ENCODE measurements at regions not wholly inside any gene's neighbourhood (a gene's known extent, or its start where the extent isn't known, plus 50 kb on each side); places are given as distances from the start of the nearest gene placed in this dataset.

DNA sequence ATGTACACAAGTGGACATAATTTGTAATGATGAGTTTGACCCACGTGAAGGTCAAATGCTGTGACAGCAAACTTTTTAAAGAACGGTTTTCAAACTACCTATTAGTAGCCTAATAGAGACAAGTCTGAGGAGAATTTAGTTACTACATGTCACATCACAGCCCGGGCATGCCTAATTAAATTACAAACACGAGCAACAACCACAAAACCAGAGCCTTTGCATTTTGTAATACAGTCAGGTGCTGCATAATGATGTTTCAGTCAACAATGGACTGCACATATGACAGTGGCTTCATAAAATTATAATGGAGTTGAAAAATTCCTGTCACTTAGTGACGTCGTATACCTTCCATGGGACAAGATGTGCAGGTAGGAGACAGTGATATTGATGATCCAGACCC, 274.5 kb downstream of the DACT1 start:
- Histone ChIP-seq H3K27me3 (replicated peaks in 1 of 4; ENCODE audit: control insufficient read depth in 3 of 4, extremely low read depth in 1 of 4, insufficient read depth in 3 of 4, low read length in 3 of 4) (no peaks in the 10 kb centered on the region), H3K56ac (replicated peaks; ENCODE audit: insufficient read length, low read depth, low read length) (no peak overlapping the region), H3K36me3 (ENCODE audit: control insufficient read depth in 2 of 4, insufficient read depth in 4 of 4, low read length in 3 of 4) (no peaks in the 10 kb centered on the region), H3K14ac (ENCODE audit: insufficient read length) (no peak overlapping the region), H3K18ac (ENCODE audit: extremely low read depth, low read length) (no peak overlapping the region), H2BK15ac (ENCODE audit: low read length) (no peak overlapping the region), H3K4me3 (ENCODE audit: extremely low read depth in 1 of 4, insufficient read depth in 2 of 4, low read depth in 3 of 4, low read length in 4 of 4) (no peak overlapping the region), H4K20me1 (replicated peaks in 1 of 2; ENCODE audit: control insufficient read depth in 1 of 2, insufficient read depth in 2 of 2, low read length in 2 of 2) (no peaks in the 10 kb centered on the region), H3K79me2 (ENCODE audit: control insufficient read depth in 1 of 2, insufficient read depth in 2 of 2, low read length in 2 of 2) (no peaks in the 10 kb centered on the region), H3K9me3 (ENCODE audit: insufficient read depth in 2 of 2, low read depth in 1 of 2, low read length in 1 of 2) (no peaks in the 10 kb centered on the region), H4K8ac (ENCODE audit: extremely low read depth, insufficient read depth, low read length) (no peak overlapping the region), H2AK5ac (ENCODE audit: low read depth, low read length) (no peak overlapping the region), H2BK12ac (ENCODE audit: low read depth, low read length) (no peak overlapping the region), H3K23me2 (ENCODE audit: low read depth, low read length) (no peaks in the 10 kb centered on the region), H3K79me1 (ENCODE audit: low read depth, low read length) (no peaks in the 10 kb centered on the region), H4K5ac (ENCODE audit: insufficient read length, low read depth, low read length) (no peak overlapping the region), H3K4ac (replicated peaks; ENCODE audit: insufficient read length, low read depth, low read length) (no peak overlapping the region), H3K9ac (replicated peaks in 1 of 4; ENCODE audit: extremely low read depth in 1 of 4, low read depth in 3 of 4, low read length in 3 of 4) (no peak overlapping the region), H3K4me2 (ENCODE audit: insufficient read depth in 1 of 2, low read depth in 2 of 2, low read length in 2 of 2) (no peak overlapping the region), H2BK120ac (replicated peaks; ENCODE audit: low read depth, low read length) (no peak overlapping the region), H3K27ac (ENCODE audit: low read depth, low read length) (no peak overlapping the region), H2AFZ (ENCODE audit: low read length) (no peak overlapping the region), H2BK20ac (ENCODE audit: low read length) (no peak overlapping the region), H3K4me1 (replicated peaks in 1 of 4; ENCODE audit: control insufficient read depth in 3 of 4, insufficient read depth in 4 of 4, low read length in 3 of 4) (no peaks in the 10 kb centered on the region), H4K91ac (replicated peaks; ENCODE audit: insufficient read length, low read length) (no peak overlapping the region), H2BK5ac (ENCODE audit: low read depth, low read length) (no peak overlapping the region), H3K23ac (ENCODE audit: insufficient read length) (no peak overlapping the region)
- no peak for DNase-seq (ENCODE audit: low read depth in 1 of 2, low spot score in 2 of 2)
- 81% methylated on average over 6 of the region's 6 CpGs; no CpG with 5 or more reads in 1 of the 2 experiments for WGBS, 2 experiments (ENCODE audit: extremely low coverage in 1 of 2, insufficient coverage in 1 of 2, insufficient read length in 1 of 2, insufficient replicate concordance in 2 of 2, low coverage in 1 of 2, low lambda C conversion rate in 2 of 2, missing lambda C conversion rate in 1 of 2)
- no peak for FAIRE-seq
- ChIA-PET POLR2A (ENCODE audit: partially characterized antibody) (no interaction called here), CTCF (ENCODE audit: partially characterized antibody) (interaction anchor here (1.0 to 1.1 kb wide), 2 partner anchors 12 to 20 kb away, joined by 3 read pairs; no protein-coding TSS in a partner anchor)
- TF ChIP-seq RNF2 (IDR thresholded peaks at IDR 0.05; ENCODE audit: borderline replicate concordance, low read depth, low read length, missing control alignments, poor library complexity, severe bottlenecking) (no peak), BCL11A (IDR thresholded peaks at IDR 0.05; ENCODE audit: low read depth in 2 of 2, low read length in 2 of 2) (no peak), SIN3A (conservative IDR thresholded peaks at IDR 0.05 in 1 of 2, IDR thresholded peaks at IDR 0.05 in 1 of 2; ENCODE audit: low read depth in 1 of 2, low read length in 2 of 2) (no peak), ASH2L (IDR thresholded peaks at IDR 0.05; ENCODE audit: low read length) (no peak), CTBP2 (IDR thresholded peaks at IDR 0.05; ENCODE audit: borderline replicate concordance, insufficient read depth, insufficient read length, low read length) (no peak), SP2 (IDR thresholded peaks at IDR 0.05; ENCODE audit: low read length) (no peak), RAD21 (IDR thresholded peaks at IDR 0.05 in 1 of 2, conservative IDR thresholded peaks at IDR 0.05 in 1 of 2; ENCODE audit: low read depth in 2 of 2, low read length in 2 of 2) (no peak), EZH2 (IDR thresholded peaks at IDR 0.05; ENCODE audit: low read depth, low read length, severe bottlenecking) (no peak), KDM5A (IDR thresholded peaks at IDR 0.05; ENCODE audit: low read length) (no peak), POLR2AphosphoS5 (IDR thresholded peaks at IDR 0.05; ENCODE audit: low read depth, low read length) (no peak), KDM4A (IDR thresholded peaks at IDR 0.05; ENCODE audit: low read depth, low read length, severe bottlenecking) (no peak)
- TF ChIP-seq, protein P1, sequence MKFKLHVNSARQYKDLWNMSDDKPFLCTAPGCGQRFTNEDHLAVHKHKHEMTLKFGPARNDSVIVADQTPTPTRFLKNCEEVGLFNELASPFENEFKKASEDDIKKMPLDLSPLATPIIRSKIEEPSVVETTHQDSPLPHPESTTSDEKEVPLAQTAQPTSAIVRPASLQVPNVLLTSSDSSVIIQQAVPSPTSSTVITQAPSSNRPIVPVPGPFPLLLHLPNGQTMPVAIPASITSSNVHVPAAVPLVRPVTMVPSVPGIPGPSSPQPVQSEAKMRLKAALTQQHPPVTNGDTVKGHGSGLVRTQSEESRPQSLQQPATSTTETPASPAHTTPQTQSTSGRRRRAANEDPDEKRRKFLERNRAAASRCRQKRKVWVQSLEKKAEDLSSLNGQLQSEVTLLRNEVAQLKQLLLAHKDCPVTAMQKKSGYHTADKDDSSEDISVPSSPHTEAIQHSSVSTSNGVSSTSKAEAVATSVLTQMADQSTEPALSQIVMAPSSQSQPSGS (IDR thresholded peaks at IDR 0.05; ENCODE audit: low read length): no peak
